ENCODE measurements at regions not wholly inside any gene's neighbourhood (a gene's known extent, or its start where the extent isn't known, plus 50 kb on each side); places are given as distances from the start of the nearest gene placed in this dataset.
A peak's percentile ranks its signal among the peaks of the same experiment; 100 is the strongest.
"Not testable (repeated sequence)": the region's sequence is repeated elsewhere in the genome, so short reads cannot be mapped to it uniquely, and the experiment has no call there.

DNA sequence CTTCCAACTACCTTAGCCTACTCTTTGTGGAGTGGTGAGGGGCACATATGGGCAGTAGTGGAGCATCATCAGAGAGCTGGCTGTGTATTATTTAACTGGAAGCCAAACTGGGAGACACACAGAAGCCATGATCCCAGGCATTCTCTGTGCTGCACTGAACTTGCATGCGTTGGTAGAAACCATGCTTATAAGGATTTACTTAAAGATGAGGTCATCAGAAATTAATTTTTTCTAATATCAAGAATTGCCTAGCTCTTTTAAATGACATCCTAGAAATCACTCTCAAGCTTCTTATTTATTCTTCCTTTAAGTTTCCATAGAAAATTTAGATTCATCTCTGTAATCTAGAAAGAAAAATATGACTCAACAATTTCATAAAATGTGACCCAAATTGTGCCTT is 136.2 kb downstream of the KCNK1 start:
- no peaks in the 10 kb centered on the region for H3K4me1 Mint-ChIP-seq
- H3K4me3 Mint-ChIP-seq = no peak overlapping the region
- no peak overlapping the region for H3K27ac Mint-ChIP-seq
- H3K9me3 Mint-ChIP-seq = no peaks in the 10 kb centered on the region
- CTCF ChIA-PET = no interaction called here
- H3K36me3 Mint-ChIP-seq = no peaks in the 10 kb centered on the region
- no peak for DNase-seq
- no peaks in the 10 kb centered on the region for H3K27me3 Mint-ChIP-seq

DNA sequence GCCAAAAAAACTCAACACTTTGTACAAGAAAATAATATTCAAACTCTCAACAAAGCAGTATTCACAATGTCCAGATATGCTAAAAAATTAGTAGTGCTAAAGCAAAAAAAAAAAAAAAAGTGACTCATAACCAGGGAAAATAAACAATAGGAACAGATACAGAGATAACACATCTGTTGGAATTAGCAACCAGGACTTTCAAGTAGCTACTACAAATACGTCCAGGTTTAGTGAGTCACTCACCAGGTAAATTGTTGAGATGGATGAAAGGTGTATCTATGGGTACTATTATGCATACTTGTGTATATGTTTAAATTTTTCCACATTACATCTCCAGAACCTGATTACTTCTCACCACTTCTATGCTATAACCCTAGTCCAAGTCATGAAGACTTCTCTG is 144.8 kb upstream of the SLC35F3 start:
- Mint-ChIP-seq H3K27me3 (no peaks in the 10 kb centered on the region), H3K27ac (no peak overlapping the region), H3K9me3 (no peaks in the 10 kb centered on the region), H3K4me3 (no peak overlapping the region), H3K36me3 (no peaks in the 10 kb centered on the region), H3K4me1 (no peaks in the 10 kb centered on the region)
- CTCF ChIA-PET = no interaction called here
- no peak for DNase-seq

DNA sequence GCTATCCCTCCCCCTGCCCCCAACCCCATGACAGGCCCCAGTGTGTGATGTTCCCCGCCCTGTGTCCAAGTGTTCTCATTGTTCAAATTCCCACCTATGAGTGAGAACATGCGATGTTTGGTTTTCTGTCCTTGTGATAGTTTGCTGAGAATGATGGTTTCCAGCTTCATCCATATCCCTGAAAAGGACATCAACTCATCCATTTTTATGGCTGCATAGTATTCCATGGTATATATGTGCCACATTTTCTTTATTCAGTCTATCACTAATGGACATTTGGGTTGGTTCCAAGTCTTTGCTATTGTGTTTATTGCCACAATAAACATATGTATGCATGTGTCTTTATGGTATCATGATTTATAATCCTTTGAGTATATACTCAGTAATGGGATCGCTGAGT is 140.2 kb upstream of the SLC35F3 start:
- H3K36me3 Mint-ChIP-seq, H3K27ac Mint-ChIP-seq, H3K9me3 Mint-ChIP-seq, H3K27me3 Mint-ChIP-seq, CTCF ChIA-PET, H3K4me3 Mint-ChIP-seq, H3K4me1 Mint-ChIP-seq, DNase-seq: not testable (repeated sequence)

DNA sequence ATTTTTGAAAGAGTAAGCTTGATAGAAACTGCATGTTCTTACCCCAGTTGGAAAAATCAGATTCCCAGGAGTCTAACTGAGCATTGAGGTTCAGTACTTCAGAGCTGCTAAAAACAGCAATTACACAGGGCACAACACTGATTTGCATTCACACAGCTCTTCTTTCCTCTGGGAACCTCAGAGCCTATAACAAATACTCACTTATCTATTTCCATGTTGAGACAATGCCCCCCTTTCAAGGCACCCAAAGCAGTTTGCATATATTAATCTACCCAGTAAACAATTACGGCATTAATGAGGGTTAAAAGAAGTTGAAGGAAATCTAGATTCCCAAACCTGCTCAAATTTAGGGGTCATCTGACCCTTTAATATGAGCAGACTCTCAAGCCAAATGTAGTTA is 126.9 kb upstream of the SLC35F3 start:
- Mint-ChIP-seq H3K4me1 (no peaks in the 10 kb centered on the region), H3K4me3 (no peak overlapping the region), H3K27ac (no peak overlapping the region), H3K9me3 (no peaks in the 10 kb centered on the region), H3K36me3 (no peaks in the 10 kb centered on the region), H3K27me3 (peaks cover 3% of the 10 kb centered on the region)
- CTCF ChIA-PET = no interaction called here
- DNase-seq = no peak

DNA sequence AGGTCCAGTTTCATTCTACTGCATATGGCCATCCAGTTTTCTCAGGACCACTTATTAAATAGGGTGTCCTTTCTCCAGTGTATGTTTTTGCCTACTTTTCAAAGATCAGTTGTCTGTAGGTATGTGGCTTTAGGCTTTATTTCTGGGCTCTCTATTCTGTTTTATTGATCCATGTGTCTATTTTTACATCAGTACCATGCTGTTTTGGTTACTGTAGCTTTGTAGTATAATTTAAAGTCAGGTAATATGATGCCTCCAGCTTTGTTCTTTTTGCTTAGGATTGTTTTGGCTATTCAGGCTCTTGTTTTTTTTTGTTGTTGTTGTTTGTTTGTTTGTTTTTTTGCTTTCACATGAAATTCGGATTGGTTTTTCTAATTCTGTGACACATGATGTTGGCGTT is 124.4 kb upstream of the SLC35F3 start:
- peaks cover 3% of the 10 kb centered on the region for H3K27me3 Mint-ChIP-seq
- H3K27ac Mint-ChIP-seq = no peak overlapping the region
- H3K4me3 Mint-ChIP-seq = no peak overlapping the region
- CTCF ChIA-PET = no interaction called here
- no peaks in the 10 kb centered on the region for H3K9me3 Mint-ChIP-seq
- H3K4me1 Mint-ChIP-seq = no peaks in the 10 kb centered on the region
- no peaks in the 10 kb centered on the region for H3K36me3 Mint-ChIP-seq
- DNase-seq = no peak

DNA sequence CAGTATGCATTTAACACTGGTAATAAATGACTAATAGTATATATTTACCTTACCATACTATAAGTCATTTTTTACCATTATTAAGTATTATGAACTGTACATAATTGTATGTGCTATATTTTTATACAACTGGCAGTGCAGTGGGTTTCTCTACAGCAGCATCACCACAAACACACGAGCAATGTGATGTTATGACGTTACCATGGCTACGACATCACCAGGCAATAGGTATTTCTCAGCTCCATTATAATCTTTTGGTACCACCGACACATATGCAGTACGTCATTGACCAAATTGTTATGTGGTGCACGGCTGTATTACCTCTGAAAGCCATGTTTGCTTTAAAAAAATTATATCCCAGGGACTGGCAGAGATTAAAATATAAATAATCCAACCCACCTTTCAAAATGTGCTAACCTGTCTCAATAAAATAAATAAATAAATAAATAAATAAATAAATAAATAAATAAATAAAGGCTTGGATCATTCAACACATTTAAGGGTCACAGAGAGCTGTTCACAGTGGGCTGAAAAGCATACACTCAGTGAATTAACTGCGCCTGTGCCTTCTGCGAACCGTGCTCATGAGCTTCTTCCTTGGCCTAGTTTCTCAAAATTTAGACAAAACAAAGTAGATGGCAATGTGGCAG is 121.4 kb upstream of the SLC35F3 start:
- no peaks in the 10 kb centered on the region for H3K9me3 Mint-ChIP-seq
- no peak for DNase-seq
- no peaks in the 10 kb centered on the region for H3K36me3 Mint-ChIP-seq
- no peaks in the 10 kb centered on the region for H3K27me3 Mint-ChIP-seq
- no peaks in the 10 kb centered on the region for H3K4me1 Mint-ChIP-seq
- H3K27ac Mint-ChIP-seq = no peak overlapping the region
- CTCF ChIA-PET = interaction anchor here (1.4 kb wide), 1 partner anchor 342 kb away, joined by 3 read pairs; no protein-coding TSS in a partner anchor
- H3K4me3 Mint-ChIP-seq = no peak overlapping the region

DNA sequence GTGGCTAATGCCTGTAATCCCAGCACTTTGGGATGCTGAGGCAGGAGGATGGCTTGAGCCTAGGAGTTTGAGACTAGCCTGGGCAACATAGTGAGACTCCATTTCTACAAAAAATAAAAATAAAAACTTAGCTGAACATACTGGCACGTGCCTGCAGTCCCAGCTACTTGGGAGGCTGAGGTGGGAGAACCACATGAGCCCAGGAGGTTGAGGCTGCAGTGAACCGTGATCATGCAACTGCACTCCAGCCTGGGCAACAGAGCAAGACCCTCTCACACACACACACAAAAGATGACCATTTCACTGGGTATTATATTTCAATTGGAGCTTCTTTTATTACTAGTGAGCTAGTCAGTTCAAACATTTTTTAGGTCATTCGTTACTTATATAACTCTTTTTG is 116.9 kb upstream of the SLC35F3 start:
- Mint-ChIP-seq H3K4me1 (no peaks in the 10 kb centered on the region), H3K4me3 (no peak overlapping the region), H3K27ac (no peak overlapping the region), H3K36me3 (no peaks in the 10 kb centered on the region), H3K27me3 (peaks cover 8% of the 10 kb centered on the region), H3K9me3 (no peaks in the 10 kb centered on the region)
- CTCF ChIA-PET = no interaction called here
- DNase-seq = no peak

DNA sequence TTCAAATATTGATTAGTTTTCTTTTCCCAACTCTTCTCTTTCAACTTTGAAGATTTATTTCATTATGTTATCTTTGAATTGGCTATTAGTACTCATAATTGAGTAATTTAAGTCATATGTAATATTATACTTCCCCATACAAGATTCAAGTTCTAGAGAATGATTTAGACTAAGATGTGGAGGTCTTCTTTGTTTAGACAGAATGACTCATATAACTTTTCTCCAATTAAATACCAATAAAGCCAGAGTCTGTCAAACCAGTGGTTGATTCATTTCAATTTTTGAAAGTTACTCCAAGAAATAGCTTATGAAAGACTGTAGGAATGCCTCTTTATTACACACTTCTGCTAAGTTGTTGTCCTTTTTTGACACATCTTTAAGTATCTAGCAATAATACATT is 115.8 kb upstream of the SLC35F3 start:
- H3K4me3 Mint-ChIP-seq = no peak overlapping the region
- no peak for DNase-seq
- no peak overlapping the region for H3K27ac Mint-ChIP-seq
- H3K27me3 Mint-ChIP-seq = peaks cover 8% of the 10 kb centered on the region
- H3K36me3 Mint-ChIP-seq = no peaks in the 10 kb centered on the region
- H3K4me1 Mint-ChIP-seq = no peaks in the 10 kb centered on the region
- CTCF ChIA-PET = interaction anchor here (1.0 kb wide), 1 partner anchor 395 kb away, joined by 4 read pairs; no protein-coding TSS in a partner anchor
- H3K9me3 Mint-ChIP-seq = no peaks in the 10 kb centered on the region

DNA sequence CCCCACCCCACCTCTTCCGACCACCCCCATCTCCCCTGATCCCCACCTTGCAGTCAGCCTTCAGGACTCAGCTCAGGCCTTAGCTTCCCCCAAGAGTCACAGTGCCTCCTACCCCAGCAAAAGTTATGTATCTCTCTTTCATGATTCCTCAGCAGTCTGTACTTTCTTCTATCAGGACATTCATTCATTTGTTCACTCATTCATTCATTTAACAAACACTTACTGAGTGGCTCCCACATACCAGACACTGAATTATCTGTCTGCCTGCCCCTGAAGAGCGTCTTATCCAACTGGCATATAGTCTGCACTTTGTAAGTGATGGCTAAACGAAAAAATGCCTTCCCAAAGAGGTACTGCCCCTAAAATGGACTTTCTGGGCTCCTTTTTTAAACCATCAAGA is 114.4 kb upstream of the SLC35F3 start:
- Mint-ChIP-seq H3K36me3 (no peaks in the 10 kb centered on the region), H3K27me3 (peaks cover 8% of the 10 kb centered on the region), H3K9me3 (no peaks in the 10 kb centered on the region), H3K4me1 (no peaks in the 10 kb centered on the region), H3K27ac (no peak overlapping the region), H3K4me3 (no peak overlapping the region)
- CTCF ChIA-PET = no interaction called here
- DNase-seq = no peak

DNA sequence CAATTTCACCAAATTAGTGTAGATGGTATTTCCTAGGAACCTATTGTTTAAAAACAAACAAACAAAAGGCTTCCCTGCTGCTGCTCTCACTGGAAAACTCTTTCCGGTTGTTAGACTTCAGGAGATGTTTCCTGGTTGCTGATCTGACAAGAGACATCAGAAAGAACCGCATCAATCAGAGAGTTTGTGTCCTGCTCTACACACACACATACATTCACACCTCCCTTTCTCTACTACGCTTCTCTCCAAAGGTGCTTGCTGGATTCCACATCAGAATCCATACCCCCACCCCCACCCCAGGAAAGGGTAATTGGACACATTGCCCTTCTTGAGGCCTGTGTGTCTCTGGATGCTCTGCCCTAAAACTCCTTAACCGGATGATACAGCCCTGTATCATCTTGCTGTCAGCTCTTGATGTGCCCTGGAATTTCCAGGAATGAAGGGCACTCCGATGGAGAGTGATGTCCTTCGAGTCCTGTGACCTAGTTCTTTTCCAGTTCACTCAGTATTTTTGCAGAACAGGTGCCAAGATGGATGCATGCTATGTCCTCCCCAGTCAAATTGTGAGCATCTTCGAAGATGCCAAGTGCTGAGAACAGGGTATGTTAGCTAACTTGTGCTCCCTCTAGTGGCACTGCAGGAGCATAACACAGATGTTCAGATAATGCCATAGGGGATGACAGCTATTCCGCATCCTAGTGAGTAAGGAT is 113.7 kb upstream of the SLC35F3 start:
- peak; percentile 31 for DNase-seq
- CTCF ChIA-PET = interaction anchor here (0.8 to 2.4 kb wide), 5 partner anchors 350 to 484 kb away, joined by 3 to 21 read pairs (median 6); no protein-coding TSS in a partner anchor

DNA sequence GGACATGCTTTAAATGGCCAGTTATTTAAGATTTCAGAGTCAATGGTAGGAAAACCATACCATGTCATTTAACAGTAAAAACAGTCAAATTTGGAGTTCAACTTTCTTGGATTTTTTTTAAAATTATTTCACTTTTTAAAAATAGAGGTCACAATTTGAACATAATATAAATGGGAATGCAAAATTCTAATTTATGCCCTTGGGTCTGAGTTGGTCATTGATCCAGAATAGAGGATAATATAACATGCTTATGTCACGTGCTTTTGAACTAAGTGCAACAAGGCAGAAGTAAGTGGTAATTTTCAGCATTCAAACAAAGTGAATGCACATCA is 113.1 kb upstream of the SLC35F3 start:
- H3K27ac Mint-ChIP-seq = no peak overlapping the region
- no peaks in the 10 kb centered on the region for H3K4me1 Mint-ChIP-seq
- H3K27me3 Mint-ChIP-seq = peaks cover 8% of the 10 kb centered on the region
- CTCF ChIA-PET = interaction anchor here (0.8 to 2.4 kb wide), 6 partner anchors 351 to 484 kb away, joined by 3 to 21 read pairs (median 6); no protein-coding TSS in a partner anchor
- no peak overlapping the region for H3K4me3 Mint-ChIP-seq
- no peaks in the 10 kb centered on the region for H3K36me3 Mint-ChIP-seq
- no peak for DNase-seq
- H3K9me3 Mint-ChIP-seq = no peaks in the 10 kb centered on the region

More for the DNA sequence above, 113.7 kb upstream of the SLC35F3 start:
- Mint-ChIP-seq H3K4me1 (no peaks in the 10 kb centered on the region), H3K27ac (no peak overlapping the region), H3K9me3 (no peaks in the 10 kb centered on the region), H3K27me3 (peaks cover 8% of the 10 kb centered on the region), H3K36me3 (no peaks in the 10 kb centered on the region), H3K4me3 (no peak overlapping the region)

DNA sequence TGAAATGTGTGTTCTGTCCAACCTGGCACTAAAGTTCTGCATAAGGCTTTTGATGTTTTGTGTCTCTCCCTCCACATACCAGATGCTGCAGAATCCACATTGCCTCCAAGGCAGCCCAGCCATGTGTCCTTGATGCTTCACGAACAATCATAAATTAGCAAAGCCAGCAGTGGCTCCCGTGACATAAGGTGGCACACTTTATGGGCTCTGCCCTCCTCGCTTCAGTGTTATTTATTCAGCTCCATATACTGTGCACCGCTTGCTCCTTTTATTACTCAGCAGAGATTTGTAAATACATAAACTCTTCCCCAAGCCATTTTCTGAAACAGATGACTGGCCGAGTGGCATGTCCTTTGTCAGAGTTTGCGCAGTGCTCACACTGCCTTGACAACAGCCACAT is 112.8 kb upstream of the SLC35F3 start:
- no peaks in the 10 kb centered on the region for H3K4me1 Mint-ChIP-seq
- no peak for DNase-seq
- no peak overlapping the region for H3K27ac Mint-ChIP-seq
- H3K36me3 Mint-ChIP-seq = no peaks in the 10 kb centered on the region
- H3K9me3 Mint-ChIP-seq = no peaks in the 10 kb centered on the region
- peaks cover 8% of the 10 kb centered on the region for H3K27me3 Mint-ChIP-seq
- no peak overlapping the region for H3K4me3 Mint-ChIP-seq
- CTCF ChIA-PET = interaction anchor here (0.8 to 2.4 kb wide), 5 partner anchors 351 to 484 kb away, joined by 3 to 21 read pairs (median 6); no protein-coding TSS in a partner anchor

DNA sequence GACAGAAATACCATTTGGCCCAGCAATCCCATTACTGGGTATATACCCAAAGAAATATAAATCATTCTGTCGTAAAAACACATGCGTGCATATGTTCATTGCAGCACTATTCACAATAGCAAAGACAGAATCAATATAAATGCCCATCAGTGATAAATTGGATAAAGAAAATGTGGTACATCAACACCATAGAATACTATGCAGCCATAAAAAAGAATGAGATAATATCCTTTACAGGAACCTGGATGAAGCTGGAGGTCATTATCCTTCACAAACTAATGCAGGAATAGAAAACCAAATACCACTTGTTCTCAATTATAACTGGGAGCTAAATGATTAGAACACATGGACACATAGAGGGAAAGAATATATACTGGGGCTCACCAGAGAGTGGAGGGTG is 109.6 kb upstream of the SLC35F3 start:
- CTCF ChIA-PET = no interaction called here
- H3K4me3 Mint-ChIP-seq = no peak overlapping the region

DNA sequence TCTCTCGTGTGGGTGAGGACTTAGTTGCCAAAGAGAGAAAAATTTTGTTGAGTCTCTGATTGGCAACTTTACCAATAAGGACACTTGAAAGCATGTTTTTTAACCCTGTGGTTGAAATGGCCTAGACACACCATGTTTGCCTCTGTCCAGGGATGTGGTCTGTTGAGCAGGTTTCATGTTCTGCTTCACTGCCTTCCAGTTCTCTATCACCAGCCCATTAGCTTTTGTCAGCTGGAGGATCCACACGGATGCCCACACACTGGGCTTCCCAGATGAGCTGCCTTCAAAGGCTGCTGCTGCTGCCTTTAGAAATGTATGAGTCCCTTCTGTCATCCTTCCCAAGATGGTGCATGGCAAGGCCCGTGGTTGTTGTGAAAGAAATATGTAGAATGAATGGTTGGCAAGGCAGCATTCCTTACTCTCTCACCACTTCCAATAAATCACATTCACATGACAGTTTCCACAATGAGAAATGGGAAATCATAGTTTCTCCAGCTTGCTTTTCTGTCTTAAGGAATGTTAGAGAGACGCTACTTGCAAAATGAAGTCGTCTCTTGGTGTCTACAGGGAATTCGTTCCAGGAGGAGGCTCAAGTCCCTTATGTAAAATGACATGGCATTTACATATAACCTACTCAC is 108.2 kb upstream of the SLC35F3 start:
- Mint-ChIP-seq H3K4me1 (no peaks in the 10 kb centered on the region), H3K27me3 (no peaks in the 10 kb centered on the region), H3K9me3 (no peaks in the 10 kb centered on the region), H3K4me3 (no peak overlapping the region), H3K27ac (no peak overlapping the region), H3K36me3 (no peaks in the 10 kb centered on the region)
- DNase-seq = no peak
- CTCF ChIA-PET = no interaction called here

More for the DNA sequence above, 109.6 kb upstream of the SLC35F3 start:
- Mint-ChIP-seq H3K4me1 (no peaks in the 10 kb centered on the region), H3K27me3 (peaks cover 5% of the 10 kb centered on the region), H3K9me3 (no peaks in the 10 kb centered on the region), H3K36me3 (no peaks in the 10 kb centered on the region), H3K27ac (no peak overlapping the region)
- DNase-seq = no peak

DNA sequence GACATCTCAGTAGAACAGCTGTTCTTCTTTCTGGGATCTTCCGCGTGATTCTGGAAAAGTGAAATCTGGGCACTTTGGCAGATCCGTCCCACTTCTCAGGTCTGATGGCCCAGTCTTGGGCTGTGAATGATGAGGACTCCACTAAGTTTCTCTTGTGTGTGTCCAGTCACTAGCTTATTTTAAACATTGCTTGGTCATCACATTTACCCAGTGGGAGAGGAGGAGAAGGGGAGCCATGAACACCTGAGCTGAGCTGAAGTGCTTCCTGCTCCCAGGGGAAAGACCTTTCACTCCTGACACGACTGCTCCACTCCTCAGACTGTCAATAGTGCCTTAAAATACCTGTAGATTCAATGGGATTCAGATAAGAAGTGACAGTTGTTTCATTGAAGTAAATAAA is 101.9 kb upstream of the SLC35F3 start:
- Mint-ChIP-seq H3K4me3 (no peak overlapping the region), H3K9me3 (no peaks in the 10 kb centered on the region), H3K27ac (no peak overlapping the region), H3K36me3 (no peaks in the 10 kb centered on the region), H3K27me3 (no peaks in the 10 kb centered on the region), H3K4me1 (no peaks in the 10 kb centered on the region)
- CTCF ChIA-PET = no interaction called here
- no peak for DNase-seq
